Adipocyte (in vitro differentiated cells): ENCODE measurements at regions not wholly inside any gene's neighbourhood (a gene's known extent, or its start where the extent isn't known, plus 50 kb on each side); places are given as distances from the start of the nearest gene placed in this dataset.
A peak's percentile ranks its signal among the peaks of the same experiment; 100 is the strongest.
"Not testable (repeated sequence)": the region's sequence is repeated elsewhere in the genome, so short reads cannot be mapped to it uniquely, and the experiment has no call there.

Experiments
- DNase-seq: peaks from one replicate; pipeline ENCODE4 v3.0.0-alpha.2; 2015; ENCODE audit warnings: low read depth
- H3K27me3 ChIP-seq: replicated peaks from 2 replicates; pipeline ENCODE4 v1.7.0; 2013; ENCODE audit warnings: mild to moderate bottlenecking, low read length, moderate library complexity; ENCODE audit not compliant: control insufficient read depth, insufficient read depth
- H3K36me3 ChIP-seq: 2 replicates; pipeline ENCODE4 v1.7.0; 2013; ENCODE audit warnings: low read length, mild to moderate bottlenecking, moderate library complexity; ENCODE audit not compliant: control insufficient read depth, insufficient read depth, severe bottlenecking
- H3K4me1 ChIP-seq: 2 replicates; pipeline ENCODE4 v1.7.0; 2013; ENCODE audit warnings: mild to moderate bottlenecking, low read length, moderate library complexity; ENCODE audit not compliant: control insufficient read depth, insufficient read depth
- H3K4me3 ChIP-seq: 2 replicates; pipeline ENCODE4 v1.7.0; 2013; ENCODE audit warnings: mild to moderate bottlenecking, low read length, moderate library complexity
- H3K9ac ChIP-seq: 2 replicates; pipeline ENCODE4 v1.7.0; 2013; ENCODE audit warnings: mild to moderate bottlenecking, low read length, moderate library complexity
- H3K9me3 ChIP-seq: 2 replicates; pipeline ENCODE4 v1.7.0; 2013; ENCODE audit warnings: mild to moderate bottlenecking, low read length, moderate library complexity; ENCODE audit not compliant: control insufficient read depth

GRCh38 chr3:28039829-28040228, 201.6 kb upstream of the CMC1 start:
- no peak overlapping the region for H3K9ac ChIP-seq
- H3K27me3 ChIP-seq = no peaks in the 10 kb centered on the region
- no peaks in the 10 kb centered on the region for H3K4me1 ChIP-seq
- no peak for DNase-seq
- no peaks in the 10 kb centered on the region for H3K36me3 ChIP-seq
- H3K9me3 ChIP-seq = no peaks in the 10 kb centered on the region
- no peak overlapping the region for H3K4me3 ChIP-seq

GRCh38 chr3:28042095-28042635, 199.3 kb upstream of the CMC1 start:
- no peaks in the 10 kb centered on the region for H3K36me3 ChIP-seq
- H3K9ac ChIP-seq = no peak overlapping the region
- DNase-seq = no peak
- H3K9me3 ChIP-seq = no peaks in the 10 kb centered on the region
- H3K4me3 ChIP-seq = no peak overlapping the region
- no peaks in the 10 kb centered on the region for H3K4me1 ChIP-seq
- H3K27me3 ChIP-seq = no peaks in the 10 kb centered on the region

GRCh38 chr3:28042707-28043106, 198.7 kb upstream of the CMC1 start:
- Histone ChIP-seq H3K4me3 (no peak overlapping the region), H3K9me3 (no peaks in the 10 kb centered on the region), H3K9ac (no peak overlapping the region), H3K36me3 (no peaks in the 10 kb centered on the region), H3K27me3 (no peaks in the 10 kb centered on the region), H3K4me1 (no peaks in the 10 kb centered on the region)
- no peak for DNase-seq

- no peak overlapping the region for H3K4me3 ChIP-seq
- no peak for DNase-seq
Observed at GRCh38 chr3:28050120-28050519, 191.3 kb upstream of the CMC1 start.

GRCh38 chr3:28050885-28051284, 190.5 kb upstream of the CMC1 start:
- Histone ChIP-seq H3K9ac (no peak overlapping the region), H3K4me3 (no peak overlapping the region), H3K9me3 (no peaks in the 10 kb centered on the region)

More at GRCh38 chr3:28050120-28050519, 191.3 kb upstream of the CMC1 start:
- no peaks in the 10 kb centered on the region for H3K36me3 ChIP-seq
- no peaks in the 10 kb centered on the region for H3K27me3 ChIP-seq
- no peaks in the 10 kb centered on the region for H3K9me3 ChIP-seq
- peaks cover 11% of the 10 kb centered on the region for H3K4me1 ChIP-seq
- no peak overlapping the region for H3K9ac ChIP-seq

GRCh38 chr3:28053759-28054158, 187.7 kb upstream of the CMC1 start:
- DNase-seq = peak; percentile 35
- H3K9ac ChIP-seq = no peak overlapping the region
- no peak overlapping the region for H3K4me3 ChIP-seq
- peaks cover 11% of the 10 kb centered on the region for H3K4me1 ChIP-seq
- no peaks in the 10 kb centered on the region for H3K9me3 ChIP-seq
- H3K27me3 ChIP-seq = no peaks in the 10 kb centered on the region
- no peaks in the 10 kb centered on the region for H3K36me3 ChIP-seq

More at GRCh38 chr3:28050885-28051284, 190.5 kb upstream of the CMC1 start:
- Histone ChIP-seq H3K36me3 (no peaks in the 10 kb centered on the region), H3K27me3 (no peaks in the 10 kb centered on the region), H3K4me1 (peaks cover 11% of the 10 kb centered on the region)
- DNase-seq = peak; percentile 4

GRCh38 chr3:28056806-28057205, 184.6 kb upstream of the CMC1 start:
- Histone ChIP-seq H3K4me1 (no peaks in the 10 kb centered on the region), H3K27me3 (no peaks in the 10 kb centered on the region), H3K9ac (no peak overlapping the region), H3K4me3 (no peak overlapping the region), H3K9me3 (no peaks in the 10 kb centered on the region), H3K36me3 (no peaks in the 10 kb centered on the region)
- DNase-seq = no peak

- no peak for DNase-seq
- Histone ChIP-seq H3K4me3 (no peak overlapping the region), H3K9ac (no peak overlapping the region), H3K36me3 (no peaks in the 10 kb centered on the region), H3K9me3 (no peaks in the 10 kb centered on the region), H3K4me1 (no peaks in the 10 kb centered on the region), H3K27me3 (no peaks in the 10 kb centered on the region)
Observed at GRCh38 chr3:28057539-28057938, 183.9 kb upstream of the CMC1 start.

- H3K27me3 ChIP-seq, DNase-seq, H3K9ac ChIP-seq, H3K4me3 ChIP-seq, H3K36me3 ChIP-seq, H3K4me1 ChIP-seq, H3K9me3 ChIP-seq: not testable (repeated sequence)
Observed at GRCh38 chr3:28059199-28059598, 182.2 kb upstream of the CMC1 start.

GRCh38 chr3:28066020-28066419, 175.4 kb upstream of the CMC1 start:
- H3K4me3 ChIP-seq = no peak overlapping the region
- no peaks in the 10 kb centered on the region for H3K36me3 ChIP-seq
- DNase-seq = no peak
- H3K4me1 ChIP-seq = no peaks in the 10 kb centered on the region
- H3K27me3 ChIP-seq = no peaks in the 10 kb centered on the region
- peaks cover 15% of the 10 kb centered on the region for H3K9me3 ChIP-seq
- no peak overlapping the region for H3K9ac ChIP-seq

- DNase-seq = no peak
Observed at GRCh38 chr3:28067014-28067413, 174.4 kb upstream of the CMC1 start.

GRCh38 chr3:28068342-28068741, 173.1 kb upstream of the CMC1 start:
- Histone ChIP-seq H3K9ac (no peak overlapping the region), H3K36me3 (no peaks in the 10 kb centered on the region), H3K4me1 (no peaks in the 10 kb centered on the region), H3K27me3 (no peaks in the 10 kb centered on the region), H3K4me3 (no peak overlapping the region), H3K9me3 (peaks cover 15% of the 10 kb centered on the region)
- no peak for DNase-seq

More at GRCh38 chr3:28067014-28067413, 174.4 kb upstream of the CMC1 start:
- no peaks in the 10 kb centered on the region for H3K36me3 ChIP-seq
- H3K4me1 ChIP-seq = no peaks in the 10 kb centered on the region
- no peak overlapping the region for H3K9ac ChIP-seq
- H3K27me3 ChIP-seq = no peaks in the 10 kb centered on the region
- peaks cover 15% of the 10 kb centered on the region for H3K9me3 ChIP-seq
- no peak overlapping the region for H3K4me3 ChIP-seq
